Adrenal gland (tissue), 9 donors: ENCODE measurements at regions not wholly inside any gene's neighbourhood (a gene's known extent, or its start where the extent isn't known, plus 50 kb on each side); places are given as distances from the start of the nearest gene placed in this dataset.

Source experiments
- DNase-seq, 7 donors: peaks; one replicate each; pipeline ENCODE4 v3.0.0-alpha.2; 2019 to 2020
- H3K27ac ChIP-seq, 5 donors: fragments of 200-600 bp; sonication (generic) in 4 of 5; 1 replicate in 3 of 5; 2 replicates in 2 of 5; pipeline versions ENCODE4 v1.5.1 to v1.8.0; 2016 to 2020; ENCODE audit warnings: mild to moderate bottlenecking in 1 of 5
- H3K27me3 ChIP-seq: fragments of 200-600 bp; 2 replicates; pipeline ENCODE4 v1.8.0; 2021
- H3K36me3 ChIP-seq, 2 donors: fragments of 200-600 bp; replicated peaks in 1 of 2; 1 replicate in 1 of 2; 2 replicates in 1 of 2; pipeline versions ENCODE4 v1.5.1 to v1.8.0; 2018 to 2022
- H3K4me1 ChIP-seq, 2 donors: fragments of 200-600 bp; replicated peaks in 1 of 2; 1 replicate in 1 of 2; 2 replicates in 1 of 2; pipeline versions ENCODE4 v1.5.1 to v1.8.0; 2018 to 2021
- H3K4me3 ChIP-seq, 4 donors: fragments of 200-600 bp; sonication (generic) in 3 of 4; one replicate each; pipeline ENCODE4 v1.5.1; 2016 to 2018
- H3K9me3 ChIP-seq, 3 donors: fragments of 200-600 bp; sonication (generic) in 1 of 3; replicated peaks in 1 of 3; 1 replicate in 2 of 3; 2 replicates in 1 of 3; pipeline versions ENCODE4 v1.5.1 to v1.8.0; 2016 to 2021
- POLR2A ChIP-seq, 2 donors: fragments of 450-650 bp; IDR thresholded peaks; one replicate each; pipeline ENCODE4 v1.6.1; 2017; ENCODE audit warnings: antibody characterized with exemption in 2 of 2, mild to moderate bottlenecking in 2 of 2, moderate library complexity in 1 of 2
- WGBS, 4 donors: extraction: QIAGEN DNeasy Blood & Tissue Kit in 2 of 4; methylation state at CpG; one replicate each; pipeline versions ENCODE4 v1.1.5 to v1.1.7; 2013 to 2017; 5-methylcytosine and 5-hydroxymethylcytosine counted together
- intact Hi-C, 2 donors: fragments of 100-400 bp; cut with DNase I; formaldehyde crosslinking; loops; one replicate each; pipeline versions ENCODE4 v1.14.1 to v1.15.0; 2022 to 2023
- TF ChIP-seq, protein P1 (sequence below), 6 experiments: fragments of 450-650 bp in 4 of 6; fragments of 200-600 bp in 2 of 6; sonication (generic) in 1 of 6; IDR thresholded peaks; 1 replicate in 5 of 6; 2 replicates in 1 of 6; pipeline versions ENCODE4 v1.5.1 to v1.8.0; 2016 to 2021; ENCODE audit warnings: antibody characterized with exemption in 6 of 6, mild to moderate bottlenecking in 2 of 6, moderate library complexity in 1 of 6
- donor health status: healthy with polysubstance abuse.
- donor health status: Bipolar disorder and iron deficiency.
- donor health status: DM: yes; HTN: yes; CAD: no.
- donor health status: DM: no; HTN: no; CAD: no.
- donor health status: DM: no; HTN: no; CAD: no.

DNA sequence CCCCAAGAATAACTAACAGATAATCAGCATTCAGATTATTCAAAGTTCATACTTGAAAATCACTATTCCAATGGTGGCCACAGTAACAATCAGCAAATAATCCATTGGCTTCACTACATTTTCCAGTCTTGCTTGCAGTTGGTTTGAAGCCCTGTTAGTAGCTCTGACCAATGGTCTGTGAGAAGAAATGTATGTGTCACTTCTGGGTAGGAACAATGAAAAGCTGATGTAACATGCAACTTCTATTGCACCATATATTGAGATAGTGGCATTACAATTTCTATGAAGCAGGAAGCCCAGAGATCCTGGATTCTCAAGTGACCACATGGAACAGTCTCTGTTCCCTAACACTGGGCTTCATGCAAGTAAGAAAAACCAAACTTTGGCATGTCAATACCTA, 250.9 kb upstream of the DAB1 start:
- no peak overlapping the region for H3K27ac ChIP-seq
- no peaks in the 10 kb centered on the region for H3K36me3 ChIP-seq
- H3K4me3 ChIP-seq: no peak overlapping the region
- intact Hi-C loops: no loop called here
- no peaks in the 10 kb centered on the region for H3K9me3 ChIP-seq
- H3K27me3 ChIP-seq: no peaks in the 10 kb centered on the region
- TF ChIP-seq POLR2A (IDR thresholded peaks at IDR 0.05): no peak
- TF ChIP-seq, protein P1, sequence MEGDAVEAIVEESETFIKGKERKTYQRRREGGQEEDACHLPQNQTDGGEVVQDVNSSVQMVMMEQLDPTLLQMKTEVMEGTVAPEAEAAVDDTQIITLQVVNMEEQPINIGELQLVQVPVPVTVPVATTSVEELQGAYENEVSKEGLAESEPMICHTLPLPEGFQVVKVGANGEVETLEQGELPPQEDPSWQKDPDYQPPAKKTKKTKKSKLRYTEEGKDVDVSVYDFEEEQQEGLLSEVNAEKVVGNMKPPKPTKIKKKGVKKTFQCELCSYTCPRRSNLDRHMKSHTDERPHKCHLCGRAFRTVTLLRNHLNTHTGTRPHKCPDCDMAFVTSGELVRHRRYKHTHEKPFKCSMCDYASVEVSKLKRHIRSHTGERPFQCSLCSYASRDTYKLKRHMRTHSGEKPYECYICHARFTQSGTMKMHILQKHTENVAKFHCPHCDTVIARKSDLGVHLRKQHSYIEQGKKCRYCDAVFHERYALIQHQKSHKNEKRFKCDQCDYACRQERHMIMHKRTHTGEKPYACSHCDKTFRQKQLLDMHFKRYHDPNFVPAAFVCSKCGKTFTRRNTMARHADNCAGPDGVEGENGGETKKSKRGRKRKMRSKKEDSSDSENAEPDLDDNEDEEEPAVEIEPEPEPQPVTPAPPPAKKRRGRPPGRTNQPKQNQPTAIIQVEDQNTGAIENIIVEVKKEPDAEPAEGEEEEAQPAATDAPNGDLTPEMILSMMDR (IDR thresholded peaks at IDR 0.05): no peak
- no peak for DNase-seq
- no peaks in the 10 kb centered on the region for H3K4me1 ChIP-seq

DNA sequence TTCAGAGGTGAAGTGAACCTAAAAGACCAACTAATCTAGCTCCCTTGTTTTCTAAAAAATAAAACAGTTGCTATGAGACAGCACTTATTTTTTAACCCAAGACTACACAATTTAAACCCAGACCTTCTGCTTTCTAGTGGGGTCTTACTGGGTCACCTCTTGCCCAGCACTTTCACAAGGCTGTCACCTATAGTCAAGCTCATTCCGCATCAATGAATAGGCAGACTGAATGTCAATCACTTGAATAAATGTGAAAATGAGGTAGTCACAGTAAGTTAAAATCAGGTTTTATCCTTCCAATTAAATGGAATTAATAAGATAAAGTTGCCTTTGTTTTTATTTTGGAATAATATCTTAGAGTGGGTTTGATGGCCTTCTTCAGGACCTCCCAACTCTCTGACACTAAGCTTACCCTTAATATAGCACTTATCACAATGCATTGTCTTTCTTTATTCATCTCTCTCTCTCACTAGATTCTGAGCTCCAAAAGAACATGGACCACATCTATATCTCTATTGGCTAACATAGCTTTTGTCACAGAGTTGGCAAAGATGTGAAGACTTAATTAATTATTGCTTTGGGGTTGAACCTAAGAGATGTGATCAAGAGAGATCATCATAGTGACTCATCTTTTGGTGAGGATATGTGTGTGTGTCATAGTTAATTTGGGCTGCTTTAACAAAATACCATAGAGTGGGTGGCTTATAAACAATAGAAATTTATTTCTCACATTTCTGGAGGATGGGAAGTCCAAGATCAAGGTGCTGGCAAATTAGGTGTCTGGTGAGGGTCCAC, 248.7 kb upstream of the DAB1 start:
- H3K36me3 ChIP-seq: no peaks in the 10 kb centered on the region
- H3K4me1 ChIP-seq: no peaks in the 10 kb centered on the region
- H3K27ac ChIP-seq: no peak overlapping the region
- WGBS, 4 donors: 88 to 95% (median 91%) methylated on average over 1 of the region's 1 CpG
- H3K9me3 ChIP-seq: no peaks in the 10 kb centered on the region
- no peak for DNase-seq
- no peaks in the 10 kb centered on the region for H3K27me3 ChIP-seq
- H3K4me3 ChIP-seq: no peak overlapping the region
- intact Hi-C loops: no loop called here
- TF ChIP-seq, protein P1 (IDR thresholded peaks at IDR 0.05): no peak
- TF ChIP-seq POLR2A (IDR thresholded peaks at IDR 0.05): no peak

GRCh38 chr1:57671750-57672149, 247.9 kb upstream of the DAB1 start:
- DNase-seq: no peak
- TF ChIP-seq, protein P1 (IDR thresholded peaks at IDR 0.05): no peak
- no peak for TF ChIP-seq POLR2A (IDR thresholded peaks at IDR 0.05)
- no peaks in the 10 kb centered on the region for H3K36me3 ChIP-seq
- H3K4me3 ChIP-seq: no peak overlapping the region
- no peaks in the 10 kb centered on the region for H3K9me3 ChIP-seq
- intact Hi-C loops: no loop called here
- H3K27ac ChIP-seq: no peak overlapping the region
- H3K4me1 ChIP-seq: no peaks in the 10 kb centered on the region
- H3K27me3 ChIP-seq: no peaks in the 10 kb centered on the region

DNA sequence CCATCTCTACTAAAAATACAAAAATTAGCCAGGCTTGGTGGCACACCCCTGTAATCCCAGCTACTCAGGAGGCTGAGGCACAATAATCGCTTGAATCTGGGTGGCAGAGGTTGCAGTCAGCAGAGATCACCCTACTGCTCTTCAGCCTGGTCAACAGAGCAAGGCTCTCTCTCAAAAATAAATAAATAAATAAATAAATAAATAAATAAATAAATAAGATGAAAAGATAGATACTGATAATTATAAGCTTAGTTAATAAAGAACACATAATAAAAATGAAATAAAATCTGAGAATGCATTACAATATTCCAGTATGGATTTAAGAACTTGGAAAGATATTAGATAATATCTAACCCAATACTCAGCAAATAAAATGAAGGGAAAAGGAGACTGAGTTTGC, 235.9 kb upstream of the DAB1 start:
- H3K4me1 ChIP-seq: no peaks in the 10 kb centered on the region
- intact Hi-C loops: no loop called here
- no peaks in the 10 kb centered on the region for H3K27me3 ChIP-seq
- H3K4me3 ChIP-seq: no peak overlapping the region
- TF ChIP-seq, protein P1 (IDR thresholded peaks at IDR 0.05): no peak
- no peak for TF ChIP-seq POLR2A (IDR thresholded peaks at IDR 0.05)
- 88 to 96% (median 90%) methylated on average over 1 of the region's 1 CpG for WGBS, 4 donors
- no peak overlapping the region for H3K27ac ChIP-seq
- no peaks in the 10 kb centered on the region for H3K9me3 ChIP-seq
- H3K36me3 ChIP-seq: no peaks in the 10 kb centered on the region
- DNase-seq: no peak
